Endothelial cell of umbilical vein (primary cell): ENCODE measurements at regions not wholly inside any gene's neighbourhood (a gene's known extent, or its start where the extent isn't known, plus 50 kb on each side); places are given as distances from the start of the nearest gene placed in this dataset.

ENCODE experiments used
- BruUV-seq: library from RNA; stranded (reverse); fragments of 400-500 nt; replicated peaks from 2 replicates; lab custom pipeline; 2021; lab: Mats Ljungman, UMichigan
- CTCF ChIA-PET: fragments of 300-600, 350-600 bp; sonication (Branson Sonifier 250); formaldehyde crosslinking; loops from one replicate; lab custom pipeline; 2021; ENCODE audit warnings: antibody characterized with exemption, inconsistent platforms; lab: Charles Lee
- POLR2A ChIA-PET: fragments of 300-600, 350-600 bp; sonication (Branson Sonifier 250); formaldehyde crosslinking; loops from one replicate; lab custom pipeline; 2021; ENCODE audit warnings: antibody characterized with exemption, inconsistent platforms; lab: Charles Lee
- DNase-seq: peaks from one replicate; pipeline ENCODE4 v3.0.0-alpha.2; 2011; ENCODE audit warnings: low read depth, low spot score
- FAIRE-seq: peaks from 2 replicates; lab custom pipeline; 2011; peaks lifted over from hg19 to GRCh38; lab: Jason Lieb, UNC
- H2AFZ ChIP-seq: 2 replicates; pipeline ENCODE4 v1.6.0; 2012; ENCODE audit warnings: low read depth, low read length, control low read depth, inconsistent platforms
- H3K27ac ChIP-seq: 2 replicates; pipeline ENCODE4 v1.5.1; 2011; ENCODE audit warnings: low read depth, mild to moderate bottlenecking, control low read depth, low read length, moderate library complexity; ENCODE audit not compliant: insufficient read depth
- H3K27me3 ChIP-seq, 2 experiments: 2 replicates each; pipeline versions ENCODE4 v1.6.0 to v1.6.1; 2011; ENCODE audit warnings: low read length in 2 of 2, mixed read lengths in 1 of 2; ENCODE audit not compliant: control insufficient read depth in 2 of 2, insufficient read depth in 2 of 2
- H3K36me3 ChIP-seq, 2 experiments: 2 replicates in 1 of 2; 3 replicates in 1 of 2; pipeline ENCODE4 v1.5.1; 2011; ENCODE audit warnings: low read length in 2 of 2, mild to moderate bottlenecking in 1 of 2, moderate library complexity in 1 of 2; ENCODE audit not compliant: control insufficient read depth in 2 of 2, insufficient read depth in 2 of 2; ENCODE audit errors: extremely low read depth in 1 of 2
- H3K4me1 ChIP-seq: 3 replicates; pipeline ENCODE4 v1.5.1; 2011; ENCODE audit warnings: mild to moderate bottlenecking, low read length; ENCODE audit not compliant: control insufficient read depth, insufficient read depth; ENCODE audit errors: extremely low read depth
- H3K4me2 ChIP-seq: 2 replicates; pipeline ENCODE4 v1.6.1; 2011; ENCODE audit warnings: low read length, control low read depth, mixed read lengths; ENCODE audit not compliant: insufficient read depth
- H3K4me3 ChIP-seq, 3 experiments: fragments of 200-600 bp in 1 of 3; sonication (generic), shearing (Covaris generic) in 1 of 3; replicated peaks in 1 of 3; 2 replicates each; pipeline ENCODE4 v1.5.1; 2011 to 2016; ENCODE audit warnings: control low read depth in 3 of 3, low read length in 3 of 3, mild to moderate bottlenecking in 2 of 3, inconsistent platforms in 1 of 3, low read depth in 1 of 3, moderate library complexity in 1 of 3; ENCODE audit not compliant: insufficient read depth in 1 of 3
- H3K79me2 ChIP-seq: 2 replicates; pipeline ENCODE4 v1.6.0; 2012; ENCODE audit warnings: low read length, inconsistent platforms; ENCODE audit not compliant: control insufficient read depth, insufficient read depth
- H3K9ac ChIP-seq: replicated peaks from 2 replicates; pipeline ENCODE3; 2011; ENCODE audit warnings: low read length, control low read depth; ENCODE audit not compliant: insufficient read depth; ENCODE audit errors: extremely low read depth
- H3K9me1 ChIP-seq: replicated peaks from 3 replicates; pipeline ENCODE4 v1.6.0; 2011; ENCODE audit warnings: mild to moderate bottlenecking, low read length; ENCODE audit not compliant: control insufficient read depth, insufficient read depth; ENCODE audit errors: extremely low read depth
- H3K9me3 ChIP-seq: replicated peaks from 2 replicates; pipeline ENCODE4 v1.5.1; 2012; ENCODE audit warnings: low read length, inconsistent platforms; ENCODE audit not compliant: control insufficient read depth, insufficient read depth
- H4K20me1 ChIP-seq: replicated peaks from 2 replicates; pipeline ENCODE3; 2011; ENCODE audit warnings: mild to moderate bottlenecking, low read length; ENCODE audit not compliant: control insufficient read depth, insufficient read depth; ENCODE audit errors: extremely low read depth
- EZH2 ChIP-seq: IDR thresholded peaks from 2 replicates; pipeline ENCODE4 v1.6.1; 2012; ENCODE audit warnings: borderline replicate concordance, low read depth, mild to moderate bottlenecking, moderate library complexity, low read length, inconsistent platforms; ENCODE audit not compliant: severe bottlenecking
- FOS ChIP-seq: IDR thresholded peaks from 2 replicates; pipeline ENCODE4 v1.6.1; 2011; ENCODE audit warnings: mild to moderate bottlenecking, low read length, moderate library complexity, borderline replicate concordance; ENCODE audit not compliant: insufficient read depth
- GATA2 ChIP-seq: IDR thresholded peaks from 2 replicates; pipeline ENCODE4 v1.7.0; 2011; ENCODE audit warnings: low read depth, mild to moderate bottlenecking, moderate library complexity, mixed read lengths, low read length; ENCODE audit not compliant: insufficient read length, insufficient read depth
- JUN ChIP-seq: IDR thresholded peaks from 2 replicates; pipeline ENCODE4 v1.6.1; 2011; ENCODE audit warnings: borderline replicate concordance, low read depth; ENCODE audit not compliant: insufficient read length, insufficient read depth
- MYC ChIP-seq: IDR thresholded peaks from one replicate; pipeline ENCODE4 v1.6.1; 2011; ENCODE audit warnings: mild to moderate bottlenecking, low read depth, low read length
- POLR2A ChIP-seq: IDR thresholded peaks from 2 replicates; pipeline ENCODE4 v1.6.1; 2012; ENCODE audit warnings: low read depth, mild to moderate bottlenecking, control low read depth, low read length
- POLR2AphosphoS5 ChIP-seq: IDR thresholded peaks from 2 replicates; pipeline ENCODE4 v1.6.1; 2012; ENCODE audit warnings: low read depth, mild to moderate bottlenecking, control low read depth, low read length, moderate library complexity; ENCODE audit not compliant: insufficient read depth
- dilution Hi-C: fragments of 300-500 bp; cut with MboI; formaldehyde crosslinking; loops from one replicate; pipeline ENCODE4 v1.15.0; 2019; ENCODE audit warnings: low sequenced_read_pairs; ENCODE audit not compliant: extremely low pct_ligation_motif_present
- intact Hi-C: fragments of 100-400 bp; cut with micrococcal nuclease; formaldehyde crosslinking; loops from one replicate; pipeline ENCODE4 v1.10.0; 2022
- TF ChIP-seq, protein P1 (sequence below), 2 donors: IDR thresholded peaks; 1 replicate in 1 of 2; 2 replicates in 1 of 2; pipeline ENCODE4 v1.5.1; 2011; ENCODE audit warnings: low read length in 2 of 2, mild to moderate bottlenecking in 2 of 2, moderate library complexity in 2 of 2, control low read depth in 1 of 2, inconsistent platforms in 1 of 2, low read depth in 1 of 2; ENCODE audit not compliant: insufficient read depth in 1 of 2; ENCODE audit errors: extremely low read depth in 1 of 2
- TF ChIP-seq, protein P2 (sequence below): IDR thresholded peaks from 2 replicates; pipeline ENCODE4 v1.6.1; 2011; ENCODE audit not compliant: insufficient read depth, insufficient read length

DNA sequence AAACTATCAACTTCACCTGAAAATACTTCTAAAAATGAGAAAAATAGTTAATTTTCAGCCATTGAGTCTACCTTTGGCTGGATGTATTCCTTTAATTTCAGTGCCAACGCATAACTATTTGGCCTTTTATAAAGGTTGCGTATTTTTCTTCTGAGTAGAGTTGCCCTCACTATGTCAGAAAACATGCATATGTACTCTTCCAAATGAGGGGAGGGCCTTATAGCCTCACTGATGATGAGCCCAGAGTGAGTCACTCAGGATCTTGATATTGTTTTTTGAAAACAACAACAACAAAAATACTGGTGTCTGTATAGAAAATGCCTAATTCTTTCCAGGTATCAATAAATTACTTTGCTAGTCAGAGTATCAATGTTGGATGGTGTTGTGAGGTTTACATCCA lies 349.3 kb downstream of the FBXO8 start:
- no peaks in the 10 kb centered on the region for H3K79me2 ChIP-seq
- H3K4me2 ChIP-seq: no peak overlapping the region
- CTCF ChIA-PET: no interaction called here
- no peaks in the 10 kb centered on the region for H3K9me3 ChIP-seq
- H3K27ac ChIP-seq: no peak overlapping the region
- dilution Hi-C loops: no loop called here
- H3K36me3 ChIP-seq: no peaks in the 10 kb centered on the region
- no peaks in the 10 kb centered on the region for H4K20me1 ChIP-seq
- TF ChIP-seq EZH2 (no peak), POLR2AphosphoS5 (no peak), POLR2A (no peak), FOS (no peak), JUN (no peak), GATA2 (no peak), MYC (no peak)
- TF ChIP-seq, protein P1, sequence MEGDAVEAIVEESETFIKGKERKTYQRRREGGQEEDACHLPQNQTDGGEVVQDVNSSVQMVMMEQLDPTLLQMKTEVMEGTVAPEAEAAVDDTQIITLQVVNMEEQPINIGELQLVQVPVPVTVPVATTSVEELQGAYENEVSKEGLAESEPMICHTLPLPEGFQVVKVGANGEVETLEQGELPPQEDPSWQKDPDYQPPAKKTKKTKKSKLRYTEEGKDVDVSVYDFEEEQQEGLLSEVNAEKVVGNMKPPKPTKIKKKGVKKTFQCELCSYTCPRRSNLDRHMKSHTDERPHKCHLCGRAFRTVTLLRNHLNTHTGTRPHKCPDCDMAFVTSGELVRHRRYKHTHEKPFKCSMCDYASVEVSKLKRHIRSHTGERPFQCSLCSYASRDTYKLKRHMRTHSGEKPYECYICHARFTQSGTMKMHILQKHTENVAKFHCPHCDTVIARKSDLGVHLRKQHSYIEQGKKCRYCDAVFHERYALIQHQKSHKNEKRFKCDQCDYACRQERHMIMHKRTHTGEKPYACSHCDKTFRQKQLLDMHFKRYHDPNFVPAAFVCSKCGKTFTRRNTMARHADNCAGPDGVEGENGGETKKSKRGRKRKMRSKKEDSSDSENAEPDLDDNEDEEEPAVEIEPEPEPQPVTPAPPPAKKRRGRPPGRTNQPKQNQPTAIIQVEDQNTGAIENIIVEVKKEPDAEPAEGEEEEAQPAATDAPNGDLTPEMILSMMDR (IDR thresholded peaks at IDR 0.05; ENCODE audit: extremely low read depth in 1 of 2, insufficient read depth in 1 of 2, low read depth in 1 of 2, low read length in 2 of 2): no peak
- TF ChIP-seq, protein P2, sequence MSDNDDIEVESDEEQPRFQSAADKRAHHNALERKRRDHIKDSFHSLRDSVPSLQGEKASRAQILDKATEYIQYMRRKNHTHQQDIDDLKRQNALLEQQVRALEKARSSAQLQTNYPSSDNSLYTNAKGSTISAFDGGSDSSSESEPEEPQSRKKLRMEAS: no peak
- POLR2A ChIA-PET: no interaction called here
- H3K9ac ChIP-seq: no peak overlapping the region
- no TSS peak for BruUV-seq
- intact Hi-C loops: no loop called here
- H3K4me1 ChIP-seq: no peaks in the 10 kb centered on the region
- no peak for FAIRE-seq
- DNase-seq: no peak
- H3K27me3 ChIP-seq: no peaks in the 10 kb centered on the region
- H2AFZ ChIP-seq: no peak overlapping the region
- no peaks in the 10 kb centered on the region for H3K9me1 ChIP-seq
- no peak overlapping the region for H3K4me3 ChIP-seq
